Mesenchymal stem cell (in vitro differentiated cells and primary cell): ENCODE measurements at regions not wholly inside any gene's neighbourhood (a gene's known extent, or its start where the extent isn't known, plus 50 kb on each side); places are given as distances from the start of the nearest gene placed in this dataset.

ENCODE experiments used
- DNase-seq: peaks from one replicate; pipeline ENCODE4 v3.0.0-alpha.2; 2013
- H2AFZ ChIP-seq: one replicate; pipeline ENCODE4 v1.6.1; 2013; ENCODE audit warnings: low read depth, mild to moderate bottlenecking, control low read depth, inconsistent platforms, low read length, moderate library complexity
- H2AK5ac ChIP-seq: 2 replicates; pipeline ENCODE4 v1.6.1; 2013; ENCODE audit warnings: low read length, moderate library complexity, mild to moderate bottlenecking, inconsistent platforms; ENCODE audit not compliant: severe bottlenecking
- H2BK120ac ChIP-seq: one replicate; pipeline ENCODE4 v1.6.1; 2013; ENCODE audit warnings: low read depth, mild to moderate bottlenecking, inconsistent platforms, low read length, moderate library complexity
- H2BK12ac ChIP-seq, 2 experiments: one replicate each; pipeline ENCODE4 v1.6.1; 2013; ENCODE audit warnings: inconsistent platforms in 2 of 2, low read length in 2 of 2, mild to moderate bottlenecking in 2 of 2, moderate library complexity in 2 of 2, control low read depth in 1 of 2
- H2BK15ac ChIP-seq: one replicate; pipeline ENCODE4 v1.6.1; 2013; ENCODE audit warnings: mild to moderate bottlenecking, low read depth, inconsistent platforms; ENCODE audit not compliant: poor library complexity, severe bottlenecking
- H2BK5ac ChIP-seq: 2 replicates; pipeline ENCODE4 v1.6.1; 2013; ENCODE audit warnings: low read depth, mild to moderate bottlenecking, low read length, control low read depth, inconsistent platforms; ENCODE audit not compliant: poor library complexity, severe bottlenecking
- H3K14ac ChIP-seq, 2 experiments: one replicate each; pipeline ENCODE4 v1.6.1; 2013; ENCODE audit warnings: inconsistent platforms in 2 of 2, low read length in 2 of 2, control low read depth in 1 of 2, mild to moderate bottlenecking in 1 of 2, moderate library complexity in 1 of 2
- H3K18ac ChIP-seq, 2 experiments: one replicate each; pipeline ENCODE4 v1.6.1; 2013; ENCODE audit warnings: inconsistent platforms in 2 of 2, low read length in 2 of 2, control low read depth in 1 of 2, low read depth in 1 of 2, mild to moderate bottlenecking in 1 of 2
- H3K23ac ChIP-seq, 2 experiments: one replicate each; pipeline ENCODE4 v1.6.1; 2013; ENCODE audit warnings: inconsistent platforms in 2 of 2, low read length in 2 of 2, mild to moderate bottlenecking in 2 of 2, moderate library complexity in 2 of 2, control low read depth in 1 of 2
- H3K27ac ChIP-seq: 2 replicates; pipeline ENCODE4 v1.5.1; 2013; ENCODE audit warnings: mild to moderate bottlenecking, moderate library complexity, low read length, control low read depth, inconsistent platforms; ENCODE audit not compliant: poor library complexity, severe bottlenecking
- H3K27me3 ChIP-seq, 2 experiments: 2 replicates each; pipeline versions ENCODE4 v1.6.1 to v1.7.0; 2013; ENCODE audit warnings: low read length in 2 of 2, mild to moderate bottlenecking in 2 of 2, moderate library complexity in 2 of 2, control low read depth in 1 of 2, inconsistent platforms in 1 of 2; ENCODE audit not compliant: control insufficient read depth in 1 of 2, insufficient read depth in 1 of 2
- H3K36me3 ChIP-seq, 2 experiments: 2 replicates each; pipeline versions ENCODE4 v1.6.1 to v1.7.0; 2013; ENCODE audit warnings: low read length in 2 of 2, control low read depth in 1 of 2, inconsistent platforms in 1 of 2, low read depth in 1 of 2, mild to moderate bottlenecking in 1 of 2; ENCODE audit not compliant: insufficient read depth in 2 of 2, control insufficient read depth in 1 of 2
- H3K4ac ChIP-seq, 2 experiments: one replicate each; pipeline ENCODE4 v1.6.1; 2013; ENCODE audit warnings: inconsistent platforms in 2 of 2, low read length in 2 of 2, mild to moderate bottlenecking in 2 of 2, moderate library complexity in 2 of 2, control low read depth in 1 of 2, low read depth in 1 of 2
- H3K4me1 ChIP-seq: 2 replicates; pipeline ENCODE4 v1.6.1; 2013; ENCODE audit warnings: low read depth, low read length, control low read depth; ENCODE audit not compliant: control insufficient read depth, insufficient read depth
- H3K4me2 ChIP-seq: 2 replicates; pipeline ENCODE4 v1.6.1; 2013; ENCODE audit warnings: low read length, mild to moderate bottlenecking, inconsistent platforms; ENCODE audit not compliant: poor library complexity, severe bottlenecking
- H3K4me3 ChIP-seq, 2 experiments: 2 replicates each; pipeline versions ENCODE4 v1.5.1 to v1.7.0; 2013; ENCODE audit warnings: low read length in 2 of 2, mild to moderate bottlenecking in 2 of 2, control low read depth in 1 of 2, low read depth in 1 of 2; ENCODE audit not compliant: insufficient read depth in 1 of 2
- H3K79me1 ChIP-seq: replicated peaks from 2 replicates; pipeline ENCODE4 v1.6.1; 2013; ENCODE audit warnings: mild to moderate bottlenecking, control low read depth, low read length, inconsistent platforms; ENCODE audit not compliant: poor library complexity, severe bottlenecking
- H3K9ac ChIP-seq: 2 replicates; pipeline ENCODE4 v1.7.0; 2013; ENCODE audit warnings: mild to moderate bottlenecking, low read length, moderate library complexity
- H3K9me3 ChIP-seq: 2 replicates; pipeline ENCODE4 v1.7.0; 2013; ENCODE audit warnings: mild to moderate bottlenecking, low read length; ENCODE audit not compliant: control insufficient read depth
- H4K8ac ChIP-seq: one replicate; pipeline ENCODE4 v1.6.1; 2013; ENCODE audit warnings: inconsistent platforms, mild to moderate bottlenecking, low read length, moderate library complexity
- H4K91ac ChIP-seq: one replicate; pipeline ENCODE4 v1.6.1; 2013; ENCODE audit warnings: mild to moderate bottlenecking, low read length, inconsistent platforms
- WGBS: methylation state at CpG from one replicate; pipeline ENCODE4 v1.1.7; 2013; ENCODE audit warnings: mixed read lengths; 5-methylcytosine and 5-hydroxymethylcytosine counted together

GRCh38 chr1:185477638-185478580 lies 160.9 kb upstream of the IVNS1ABP start:
- Histone ChIP-seq H3K14ac (no peak overlapping the region), H3K79me1 (no peaks in the 10 kb centered on the region), H3K36me3 (no peaks in the 10 kb centered on the region), H3K4ac (no peak overlapping the region), H3K4me2 (no peak overlapping the region), H4K8ac (no peak overlapping the region), H3K9ac (no peak overlapping the region), H3K4me1 (peaks cover 3% of the 10 kb centered on the region), H2AK5ac (no peak overlapping the region), H3K27me3 (peaks cover 0 to 3% of the 10 kb centered on the region in 2 experiments), H4K91ac (no peak overlapping the region), H2BK15ac (no peak overlapping the region), H3K23ac (no peak overlapping the region), H2BK12ac (no peak overlapping the region), H3K9me3 (no peaks in the 10 kb centered on the region), H2BK120ac (no peak overlapping the region), H2BK5ac (no peak overlapping the region), H3K4me3 (no peak overlapping the region), H2AFZ (no peak overlapping the region), H3K27ac (no peak overlapping the region), H3K18ac (no peak overlapping the region)
- no peak for DNase-seq
- WGBS = 90% methylated on average over 3 of the region's 6 CpGs

DNA sequence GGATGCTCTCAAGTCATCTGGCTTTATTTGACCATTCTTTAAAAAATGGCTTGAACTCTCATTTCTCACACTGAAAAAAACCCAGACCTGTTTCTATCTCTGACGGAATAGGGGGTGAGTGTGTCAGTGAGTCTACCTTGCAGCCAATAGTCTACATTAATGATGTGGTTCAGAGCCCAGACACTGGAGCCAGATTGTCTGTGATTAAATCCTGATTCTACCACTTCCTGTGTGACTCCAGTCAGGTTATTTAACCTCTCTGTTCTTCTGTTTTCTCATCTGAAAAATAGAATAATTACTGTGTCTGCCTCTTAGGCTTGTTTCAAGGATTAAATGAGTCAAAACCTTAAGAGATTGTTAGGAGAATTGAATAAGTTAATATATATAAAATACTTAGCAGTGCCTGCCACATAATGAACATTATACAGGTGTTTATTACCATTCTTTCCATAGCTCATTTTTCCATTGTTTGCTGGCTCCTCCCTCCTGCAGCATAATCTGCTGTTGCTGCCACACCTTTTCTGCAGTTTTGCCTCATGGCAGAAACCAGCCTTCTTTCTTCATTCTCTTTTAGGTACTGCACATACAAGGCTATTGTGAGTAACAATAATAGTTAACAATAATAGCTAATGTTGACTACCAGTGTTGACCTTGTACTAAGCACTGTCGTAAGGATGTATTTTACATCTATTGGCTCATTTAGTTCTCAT lies 157.6 kb upstream of the IVNS1ABP start:
- Histone ChIP-seq H2AFZ (no peak overlapping the region), H3K4me2 (no peak overlapping the region), H2BK120ac (no peak overlapping the region), H4K8ac (no peak overlapping the region), H2BK5ac (no peak overlapping the region), H4K91ac (no peak overlapping the region), H3K4me1 (peaks cover 1% of the 10 kb centered on the region), H3K18ac (no peak overlapping the region), H3K27ac (no peak overlapping the region), H3K9ac (no peak overlapping the region), H2AK5ac (no peak overlapping the region), H3K23ac (no peak overlapping the region), H2BK15ac (no peak overlapping the region), H3K27me3 (peaks cover 0 to 2% of the 10 kb centered on the region in 2 experiments), H3K4me3 (no peak overlapping the region), H3K4ac (no peak overlapping the region), H3K79me1 (no peaks in the 10 kb centered on the region), H3K14ac (no peak overlapping the region), H2BK12ac (no peak overlapping the region), H3K9me3 (no peaks in the 10 kb centered on the region), H3K36me3 (no peaks in the 10 kb centered on the region)
- DNase-seq = no peak
- WGBS = 100% methylated on average over 1 of the region's 2 CpGs

DNA sequence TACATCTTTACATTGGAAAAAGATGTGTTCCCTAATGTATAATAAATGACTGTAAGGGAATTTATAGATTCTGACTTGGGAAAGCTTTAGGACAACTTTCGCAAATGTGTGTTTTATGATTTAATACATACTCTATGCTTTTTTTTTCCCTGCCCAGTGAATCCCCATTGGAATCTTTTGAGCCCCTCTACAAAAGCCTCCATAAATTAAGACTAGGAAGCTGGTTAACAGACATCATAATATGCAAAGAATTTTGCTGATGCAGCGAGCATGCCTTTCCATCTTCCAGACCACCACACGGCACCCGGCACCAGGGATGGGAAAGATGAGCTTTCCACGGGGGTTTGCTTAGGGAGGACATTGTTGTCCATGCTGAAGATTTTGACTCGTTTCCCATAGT lies 156.1 kb upstream of the IVNS1ABP start:
- Histone ChIP-seq H2AFZ (no peak overlapping the region), H4K91ac (no peak overlapping the region), H3K4me3 (no peak overlapping the region), H3K4me2 (no peak overlapping the region), H3K79me1 (no peaks in the 10 kb centered on the region), H2BK5ac (no peak overlapping the region), H3K36me3 (no peaks in the 10 kb centered on the region), H3K9ac (no peak overlapping the region), H3K27me3 (peaks cover 0 to 2% of the 10 kb centered on the region in 2 experiments), H3K4me1 (peaks cover 1% of the 10 kb centered on the region), H2BK120ac (no peak overlapping the region), H3K23ac (no peak overlapping the region), H3K27ac (no peak overlapping the region), H2BK12ac (no peak overlapping the region), H4K8ac (no peak overlapping the region), H3K4ac (no peak overlapping the region), H2AK5ac (no peak overlapping the region), H3K18ac (no peak overlapping the region), H2BK15ac (no peak overlapping the region), H3K9me3 (no peaks in the 10 kb centered on the region), H3K14ac (no peak overlapping the region)
- 79% methylated on average over 5 of the region's 6 CpGs for WGBS
- DNase-seq = no peak

DNA sequence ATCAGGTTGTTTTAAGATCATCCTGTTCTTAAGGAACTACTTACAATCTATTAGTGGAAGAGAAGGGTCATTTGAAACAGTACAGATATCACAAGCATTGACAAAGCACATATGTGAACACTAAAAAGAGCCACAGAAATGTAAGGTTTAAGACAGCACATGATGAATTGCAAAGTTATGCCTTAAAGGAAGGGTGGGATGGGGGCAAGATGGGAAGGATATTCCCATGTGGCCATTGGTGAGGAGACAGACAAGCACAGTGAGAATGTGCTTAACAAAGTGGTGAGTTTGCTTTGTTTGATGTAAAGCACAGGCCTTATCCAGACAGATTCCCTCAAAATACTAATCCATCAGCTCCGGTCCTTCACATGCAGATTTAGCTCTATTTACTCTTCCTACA lies 151.6 kb upstream of the IVNS1ABP start:
- no peak for DNase-seq
- H2AK5ac ChIP-seq = peak overlapping the region; percentile 67

More for the DNA sequence above, 151.6 kb upstream of the IVNS1ABP start:
- Histone ChIP-seq H2BK120ac (no peak overlapping the region), H3K27me3 (peaks cover 0 to 5% of the 10 kb centered on the region in 2 experiments), H3K18ac (peak overlapping the region in 1 of 2 experiments; percentile 21), H3K23ac (no peak overlapping the region), H3K4me1 (peaks cover 1% of the 10 kb centered on the region), H2BK15ac (no peak overlapping the region), H4K8ac (no peak overlapping the region), H3K4ac (no peak overlapping the region), H3K4me2 (no peak overlapping the region), H2BK5ac (no peak overlapping the region), H3K9ac (no peak overlapping the region), H2BK12ac (no peak overlapping the region), H3K27ac (no peak overlapping the region), H3K79me1 (no peaks in the 10 kb centered on the region), H2AFZ (no peak overlapping the region), H3K36me3 (no peaks in the 10 kb centered on the region), H3K9me3 (no peaks in the 10 kb centered on the region), H4K91ac (no peak overlapping the region), H3K4me3 (no peak overlapping the region), H3K14ac (no peak overlapping the region)
- WGBS = 93% methylated on average over 1 of the region's 1 CpG
